ENCODE measurements at regions not wholly inside any gene's neighbourhood (a gene's known extent, or its start where the extent isn't known, plus 50 kb on each side); places are given as distances from the start of the nearest gene placed in this dataset.

DNA sequence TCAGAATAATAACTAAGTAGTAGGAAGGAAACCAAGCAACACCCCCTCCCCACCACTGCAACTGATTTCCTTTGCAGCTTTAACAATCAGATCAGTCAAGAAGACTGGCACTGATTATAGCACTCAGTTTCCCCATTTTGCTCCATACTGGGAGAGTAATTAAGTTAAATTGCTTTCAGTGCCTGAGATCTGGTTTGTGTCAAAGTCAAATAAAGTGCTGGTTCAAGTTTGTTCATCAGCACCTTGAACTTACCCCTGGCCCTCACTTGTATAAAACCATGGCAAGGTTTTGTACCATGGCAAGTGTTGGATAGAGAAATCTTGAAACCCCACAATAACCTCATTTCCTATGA, 290.2 kb upstream of the SEMA6A start:
- TF ChIP-seq FOXM1 (IDR thresholded peaks at IDR 0.05; ENCODE audit: borderline replicate concordance) (no peak), HDGF (IDR thresholded peaks at IDR 0.05; ENCODE audit: borderline replicate concordance) (no peak), ZNF384 (IDR thresholded peaks at IDR 0.05) (no peak), BHLHE40 (IDR thresholded peaks at IDR 0.05; ENCODE audit: borderline replicate concordance) (no peak)

All from HEK293T (cell line).